HEK293T (cell line): ENCODE measurements at regions not wholly inside any gene's neighbourhood (a gene's known extent, or its start where the extent isn't known, plus 50 kb on each side); places are given as distances from the start of the nearest gene placed in this dataset.

Experiments
- ARNT ChIP-seq: fragments of 450-650 bp; IDR thresholded peaks from 2 replicates; pipeline ENCODE4 v1.6.1; 2017; ENCODE audit warnings: mild to moderate bottlenecking
- ELF4 ChIP-seq: fragments of 450-650 bp; IDR thresholded peaks from 2 replicates; pipeline ENCODE4 v1.6.1; 2017; ENCODE audit warnings: antibody characterized with exemption
- FOXA1 ChIP-seq: fragments of 450-650 bp; IDR thresholded peaks from 2 replicates; pipeline ENCODE4 v1.6.1; 2016; ENCODE audit warnings: mild to moderate bottlenecking
- FOXK2 ChIP-seq: fragments of 450-650 bp; IDR thresholded peaks from 2 replicates; pipeline ENCODE4 v1.6.1; 2016; ENCODE audit warnings: mild to moderate bottlenecking
- FOXM1 ChIP-seq: fragments of 450-650 bp; IDR thresholded peaks from 2 replicates; pipeline ENCODE4 v1.6.1; 2017; ENCODE audit warnings: mild to moderate bottlenecking, borderline replicate concordance
- HDGF ChIP-seq: fragments of 450-650 bp; IDR thresholded peaks from 2 replicates; pipeline ENCODE4 v1.6.1; 2017; ENCODE audit warnings: antibody characterized with exemption, borderline replicate concordance
- LEF1 ChIP-seq: fragments of 450-650 bp; IDR thresholded peaks from 2 replicates; pipeline ENCODE4 v1.6.1; 2017; ENCODE audit warnings: mild to moderate bottlenecking, borderline replicate concordance
- NFRKB ChIP-seq: fragments of 450-650 bp; IDR thresholded peaks from 2 replicates; pipeline ENCODE4 v1.6.1; 2016; ENCODE audit warnings: mild to moderate bottlenecking, moderate library complexity
- PKNOX1 ChIP-seq: fragments of 450-650 bp; IDR thresholded peaks from 2 replicates; pipeline ENCODE4 v1.6.1; 2016
- SP1 ChIP-seq: fragments of 450-650 bp; IDR thresholded peaks from 2 replicates; pipeline ENCODE4 v1.6.1; 2017
- ZNF384 ChIP-seq: fragments of 450-650 bp; IDR thresholded peaks from 2 replicates; pipeline ENCODE4 v1.6.1; 2016

GRCh38 chr6:81689580-81689979, 62.9 kb downstream of the TENT5A start:
- TF ChIP-seq ARNT = no peak
- no peak for TF ChIP-seq LEF1
- TF ChIP-seq HDGF = no peak
- TF ChIP-seq ELF4 = no peak
- TF ChIP-seq FOXM1 = no peak
- no peak for TF ChIP-seq SP1
- no peak for TF ChIP-seq FOXA1
- no peak for TF ChIP-seq NFRKB
- no peak for TF ChIP-seq PKNOX1
- TF ChIP-seq ZNF384 = no peak
- no peak for TF ChIP-seq FOXK2
